HuH-7.5 (cell line): ENCODE measurements at regions not wholly inside any gene's neighbourhood (a gene's known extent, or its start where the extent isn't known, plus 50 kb on each side); places are given as distances from the start of the nearest gene placed in this dataset.
"Not testable (repeated sequence)": the region's sequence is repeated elsewhere in the genome, so short reads cannot be mapped to it uniquely, and the experiment has no call there.

Experiments
- DNase-seq: peaks from one replicate; pipeline ENCODE4 v3.0.0; 2011; ENCODE audit warnings: low spot score

- DNase-seq: not testable (repeated sequence)
Observed at GRCh38 chr11:67768001-67768730, 93.7 kb upstream of the ALDH3B2 start.

DNA sequence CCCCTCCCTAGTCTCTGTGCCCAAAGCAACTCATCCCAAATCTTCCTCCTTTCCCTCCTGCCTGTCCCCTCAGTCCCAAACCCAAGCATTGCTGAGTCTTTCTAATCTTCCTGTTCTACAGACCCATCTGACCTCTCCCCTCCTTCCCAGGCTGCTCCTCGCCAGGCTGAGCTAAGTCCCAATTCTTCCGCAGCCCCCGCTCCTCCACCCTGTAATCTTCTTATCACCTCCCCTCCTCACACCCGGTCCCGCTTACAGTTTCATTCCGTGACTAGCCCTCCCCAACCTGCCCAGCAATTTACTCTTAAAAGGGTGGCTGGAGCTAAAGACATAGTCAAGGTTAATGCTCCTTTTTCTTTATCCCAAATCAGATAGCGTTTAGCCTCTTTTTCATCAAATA lies 86.8 kb upstream of the ALDH3B2 start:
- not testable (repeated sequence) for DNase-seq

GRCh38 chr11:67759321-67759720 lies 84.9 kb upstream of the ALDH3B2 start:
- DNase-seq: not testable (repeated sequence)

DNA sequence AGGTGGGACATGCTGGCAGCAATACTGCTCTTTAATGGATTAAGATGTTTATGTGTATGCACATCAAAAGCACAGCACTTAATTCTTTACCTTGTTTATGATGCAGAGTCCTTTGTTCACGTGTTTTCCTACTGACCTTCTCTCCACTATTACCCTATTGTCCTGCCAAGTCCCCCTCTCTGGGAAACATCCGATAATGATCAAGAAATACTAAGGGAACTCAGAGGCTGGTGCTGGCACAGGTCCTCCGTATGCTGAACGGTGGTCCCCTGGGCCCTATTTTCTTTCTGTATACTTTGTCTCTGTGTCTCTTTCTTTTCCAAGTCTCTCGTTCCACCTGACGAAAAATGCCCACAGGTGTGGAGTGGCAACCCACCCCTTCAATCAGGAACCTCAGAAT lies 84.0 kb upstream of the ALDH3B2 start:
- DNase-seq: not testable (repeated sequence)

- not testable (repeated sequence) for DNase-seq
Observed at GRCh38 chr11:67758009-67758408, 83.6 kb upstream of the ALDH3B2 start.

DNA sequence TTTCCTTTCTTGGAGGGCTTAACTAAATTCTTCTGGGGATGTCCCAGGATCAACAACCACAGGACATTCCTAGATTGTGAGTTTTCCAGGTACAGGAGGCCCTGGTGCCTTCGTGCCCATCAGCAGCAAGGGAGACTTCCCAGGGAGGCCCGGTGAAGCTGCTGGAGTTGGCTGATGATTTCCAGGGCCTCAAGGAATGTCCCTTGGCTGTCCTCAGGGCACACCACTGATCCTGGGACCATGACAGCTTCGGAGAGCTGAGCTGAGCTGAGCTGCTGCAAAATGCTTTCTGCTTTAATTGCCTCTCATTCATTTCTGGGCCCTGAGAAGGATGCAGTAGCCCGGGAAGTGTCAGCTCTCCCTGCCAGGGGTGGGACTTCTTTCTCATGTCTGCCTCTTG lies 79.4 kb upstream of the ALDH3B2 start:
- not testable (repeated sequence) for DNase-seq

DNA sequence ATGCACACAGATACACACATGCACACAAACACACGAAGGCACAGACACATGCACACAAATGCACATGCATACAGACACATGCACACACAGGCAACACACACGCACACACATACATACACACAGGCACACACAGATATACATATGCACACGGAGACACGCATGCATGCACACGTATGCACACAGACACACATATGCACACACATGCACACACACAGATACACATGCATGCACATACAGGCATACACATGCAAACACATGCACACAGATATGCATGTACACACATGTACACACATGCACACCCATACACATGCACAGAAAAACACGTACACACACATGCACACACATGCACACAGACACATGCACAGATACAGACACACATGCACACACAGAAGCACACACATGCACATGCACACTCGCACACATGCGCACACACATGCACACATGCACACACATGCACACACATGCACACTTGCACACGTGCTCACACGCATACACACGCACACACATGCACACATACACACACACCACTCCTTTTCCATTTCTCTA lies 70.8 kb upstream of the ALDH3B2 start:
- no peak for DNase-seq

DNA sequence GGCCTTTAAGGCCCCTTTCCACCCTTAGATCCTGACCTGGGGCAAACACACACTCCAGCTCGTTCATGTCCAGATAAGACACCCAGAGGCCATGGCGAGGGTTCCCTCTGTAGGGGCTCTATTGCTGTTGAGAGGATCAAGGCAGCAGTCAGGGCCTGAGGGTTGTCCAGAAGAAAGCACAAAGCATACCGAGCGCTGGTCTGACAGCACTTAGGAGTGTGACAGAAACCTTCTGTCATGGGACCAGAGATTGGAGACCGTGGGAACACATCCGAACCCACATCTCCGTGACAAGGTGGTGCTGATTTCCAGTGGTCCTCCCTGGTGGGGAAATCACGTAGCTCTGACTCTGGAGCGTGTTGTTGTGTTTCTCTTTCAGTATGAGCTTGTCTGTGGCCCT lies 69.8 kb upstream of the ALDH3B2 start:
- not testable (repeated sequence) for DNase-seq

DNA sequence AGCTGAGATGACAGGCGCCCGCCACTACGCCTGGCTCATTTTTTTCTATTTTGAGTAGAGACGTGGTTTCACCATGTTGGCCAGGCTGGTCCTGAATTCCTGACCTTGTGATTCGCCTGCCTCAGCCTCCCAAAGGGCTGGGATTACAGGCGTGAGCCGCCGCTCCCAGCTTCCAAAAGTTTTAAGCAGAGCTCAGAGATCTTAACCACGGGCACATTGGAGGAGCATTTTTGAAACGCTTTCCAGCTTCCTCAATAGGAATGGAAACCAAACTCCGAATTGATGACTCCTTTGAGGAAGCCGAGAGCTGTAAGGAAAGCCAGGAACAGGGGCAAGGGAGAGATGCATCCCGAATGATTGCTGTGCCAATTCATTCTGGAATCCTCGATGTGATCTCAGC lies 63.8 kb upstream of the ALDH3B2 start:
- not testable (repeated sequence) for DNase-seq

DNA sequence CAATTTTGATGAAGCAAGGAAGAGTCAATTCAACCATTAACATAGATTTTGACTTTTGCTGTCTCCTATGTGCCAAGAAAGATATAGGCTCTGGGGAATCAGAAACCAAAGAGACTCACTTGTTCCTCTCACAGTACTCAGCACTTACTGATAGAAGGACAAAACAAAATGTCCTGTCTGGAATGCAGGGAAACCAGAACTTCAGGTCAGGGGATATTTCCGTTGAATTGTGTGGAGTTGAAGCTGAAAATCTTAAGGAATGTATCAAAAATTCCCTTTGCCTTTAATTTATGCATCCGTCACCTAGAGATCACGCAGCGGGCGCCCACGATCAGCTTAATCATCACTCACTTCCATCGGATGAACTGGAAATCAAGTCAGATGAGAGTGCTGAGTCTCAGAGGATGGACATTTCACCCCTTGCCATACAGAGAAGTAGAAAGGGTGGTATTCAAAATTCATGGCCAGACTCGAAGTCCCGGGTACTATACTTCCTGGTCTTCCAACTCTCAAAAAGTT lies 63.2 kb upstream of the ALDH3B2 start:
- not testable (repeated sequence) for DNase-seq

- peak; percentile 58 for DNase-seq
Observed at GRCh38 chr11:67732045-67732787, 57.8 kb upstream of the ALDH3B2 start.

DNA sequence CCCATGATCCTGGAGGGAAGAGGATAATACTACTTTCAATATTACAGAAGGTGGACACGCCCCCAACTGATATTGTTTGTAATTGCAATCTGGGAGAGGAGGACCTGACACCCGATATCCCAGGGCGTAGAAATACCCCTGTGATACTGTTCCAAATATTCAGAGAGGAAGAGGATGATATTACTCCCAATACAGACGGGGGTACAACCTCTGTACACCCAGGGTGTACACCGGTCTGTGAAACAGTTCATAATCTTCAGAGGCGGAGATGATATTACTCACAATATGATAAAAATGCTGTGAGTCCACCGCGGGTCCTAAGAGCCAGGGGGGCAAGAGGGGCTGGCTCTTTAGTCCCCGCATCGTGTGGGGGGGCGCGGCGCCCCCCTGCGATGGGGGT lies 57.2 kb upstream of the ALDH3B2 start:
- DNase-seq: peak; percentile 18

GRCh38 chr11:67728163-67728571 lies 53.7 kb upstream of the ALDH3B2 start:
- DNase-seq: not testable (repeated sequence)

DNA sequence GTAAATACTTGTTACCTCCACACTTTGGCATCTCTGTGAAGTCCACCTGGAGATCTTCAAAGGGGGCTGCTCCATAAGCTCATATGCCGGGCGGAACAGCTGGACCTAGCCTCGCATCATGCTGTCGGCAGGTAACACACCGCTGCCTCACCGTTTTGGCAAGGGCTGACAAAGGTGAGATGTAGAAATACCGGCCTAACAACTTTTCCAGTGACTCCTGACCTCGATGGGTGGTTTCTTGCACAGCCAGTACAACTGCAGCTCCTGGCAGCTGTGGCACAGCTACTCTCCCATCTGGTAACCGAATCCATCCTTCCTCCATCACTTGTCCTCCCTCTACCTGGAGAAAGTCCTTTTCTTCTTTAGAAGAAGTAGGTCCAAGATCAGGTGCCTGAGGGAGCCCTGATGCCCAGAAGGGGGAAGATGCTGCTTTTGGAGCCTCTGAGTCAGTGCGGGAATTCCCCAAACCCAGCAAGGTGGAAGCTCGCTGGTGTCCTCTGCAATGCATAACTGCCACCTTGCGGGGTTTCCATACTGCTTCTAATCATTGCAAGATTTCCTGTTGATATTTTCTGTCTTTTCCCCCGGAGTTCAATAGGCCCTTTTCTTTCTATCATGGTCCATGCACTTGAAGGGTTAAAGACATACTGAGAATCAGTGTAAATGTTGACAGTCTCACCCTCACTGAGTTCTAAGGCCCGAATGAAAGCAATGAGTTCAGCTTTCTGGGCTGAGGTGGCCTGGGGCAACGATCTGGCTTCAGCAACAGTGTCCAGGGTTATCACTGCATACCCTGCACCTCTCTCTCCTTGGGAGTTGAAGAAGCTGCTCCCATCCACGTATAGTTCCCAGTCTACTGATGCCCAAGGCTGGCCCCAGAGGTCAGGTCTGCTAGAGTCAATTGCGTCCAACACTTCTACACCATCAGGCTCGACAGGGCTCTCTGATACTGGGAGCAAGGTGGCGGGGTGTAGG lies 52.9 kb upstream of the ALDH3B2 start:
- DNase-seq: peak; percentile 5
